ENCODE measurements at regions not wholly inside any gene's neighbourhood (a gene's known extent, or its start where the extent isn't known, plus 50 kb on each side); places are given as distances from the start of the nearest gene placed in this dataset.
A peak's percentile ranks its signal among the peaks of the same experiment; 100 is the strongest.

- TF ChIP-seq CTCF (IDR thresholded peaks at IDR 0.05; ENCODE audit: low read length) (peak; percentile 45), EZH2 (IDR thresholded peaks at IDR 0.05; ENCODE audit: borderline replicate concordance, low read length) (no peak)
Observed at GRCh38 chr4:26069218-26069617, 155.2 kb downstream of the SMIM20 start.

Measured in OCI-LY1 (cell line).